ENCODE measurements at regions not wholly inside any gene's neighbourhood (a gene's known extent, or its start where the extent isn't known, plus 50 kb on each side); places are given as distances from the start of the nearest gene placed in this dataset.

DNA sequence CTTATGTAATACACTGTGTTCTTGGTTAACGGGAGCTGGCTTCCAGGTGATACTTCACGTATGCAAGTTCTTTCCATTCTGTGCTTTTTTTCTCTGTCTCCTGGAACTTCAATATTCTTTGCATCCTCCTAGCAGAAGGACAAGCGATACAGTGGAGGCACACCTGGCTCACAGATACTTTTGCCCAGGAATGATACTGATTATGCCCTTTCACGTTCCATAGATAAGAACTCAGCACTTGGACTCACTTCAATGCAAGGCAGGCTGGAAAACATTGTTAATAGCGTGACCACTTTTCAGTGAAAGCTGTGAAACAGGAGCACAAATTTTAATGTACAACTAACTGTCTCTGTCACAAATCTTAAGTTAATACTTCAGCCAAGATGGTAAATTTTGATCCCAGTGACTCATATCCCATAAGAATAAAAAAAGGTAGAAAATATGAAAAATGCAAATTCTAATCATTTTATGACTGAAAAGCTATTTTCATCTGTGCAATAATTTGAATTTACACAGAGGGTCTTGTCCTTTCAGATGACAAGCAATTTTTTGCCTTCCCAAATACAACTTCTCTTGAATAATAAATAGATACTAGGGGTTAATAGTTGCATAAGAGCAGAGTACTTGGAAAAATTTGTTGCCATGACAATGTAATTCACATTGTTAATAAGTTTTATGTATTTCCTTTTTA is 919.0 kb downstream of the GALC start:
- Histone ChIP-seq H3K4me1 (ENCODE audit: control insufficient read depth, insufficient read depth, low read length) (no peaks in the 10 kb centered on the region), H3K27me3 (replicated peaks in 1 of 2; ENCODE audit: control insufficient read depth in 2 of 2, insufficient read depth in 2 of 2, low read length in 1 of 2) (no peaks in the 10 kb centered on the region), H3K27ac (ENCODE audit: control insufficient read depth, insufficient read depth) (no peak overlapping the region), H3K9ac (ENCODE audit: control insufficient read depth, insufficient read depth, low read length) (no peak overlapping the region), H3K4me3 (no peak overlapping the region), H3K9me3 (replicated peaks; ENCODE audit: control insufficient read depth, insufficient read depth, low read length) (no peaks in the 10 kb centered on the region), H3K79me2 (ENCODE audit: control insufficient read depth, insufficient read depth, low read length) (no peaks in the 10 kb centered on the region), H4K20me1 (ENCODE audit: control insufficient read depth, insufficient read depth) (no peaks in the 10 kb centered on the region), H2AFZ (ENCODE audit: control insufficient read depth, low read depth, low read length) (no peak overlapping the region), H3K4me2 (ENCODE audit: control insufficient read depth, insufficient read depth) (no peak overlapping the region), H3K36me3 (ENCODE audit: control insufficient read depth in 2 of 2, insufficient read depth in 2 of 2, low read length in 1 of 2) (no peaks in the 10 kb centered on the region)
- DNase-seq (ENCODE audit: low read depth, low spot score) (no peak), FAIRE-seq (no peak), ATAC-seq (no peak)
- ChIA-PET RAD21 (ENCODE audit: unreplicated experiment) (no interaction called here), SMC1A (ENCODE audit: uncharacterized antibody, unreplicated experiment) (no interaction called here), POLR2A (no interaction called here), CTCF (no interaction called here)
- WGBS (ENCODE audit: insufficient coverage, insufficient replicate concordance, low lambda C conversion rate, missing lambda C conversion rate) = 40% methylated on average over 5 of the region's 5 CpGs
- BruUV-seq (replicated peaks) = no TSS peak
- intact Hi-C loops (cut with micrococcal nuclease; ENCODE audit: unreplicated experiment) = no loop called here
- in situ Hi-C loops (cut with MboI) = no loop called here
- no peak for TF ChIP-seq GABPA (IDR thresholded peaks at IDR 0.05; ENCODE audit: low read depth)
- TF ChIP-seq CUX1 (IDR thresholded peaks at IDR 0.05; ENCODE audit: insufficient replicate concordance, low read depth, low read length) = no peak
- no peak for TF ChIP-seq MTA3 (IDR thresholded peaks at IDR 0.05; ENCODE audit: borderline replicate concordance, low read length)
- TF ChIP-seq EGR1 (IDR thresholded peaks at IDR 0.05; ENCODE audit: borderline replicate concordance in 1 of 2, low read depth in 2 of 2, low read length in 2 of 2) = no peak
- TF ChIP-seq PAX8 (IDR thresholded peaks at IDR 0.05) = no peak
- TF ChIP-seq, protein P1, sequence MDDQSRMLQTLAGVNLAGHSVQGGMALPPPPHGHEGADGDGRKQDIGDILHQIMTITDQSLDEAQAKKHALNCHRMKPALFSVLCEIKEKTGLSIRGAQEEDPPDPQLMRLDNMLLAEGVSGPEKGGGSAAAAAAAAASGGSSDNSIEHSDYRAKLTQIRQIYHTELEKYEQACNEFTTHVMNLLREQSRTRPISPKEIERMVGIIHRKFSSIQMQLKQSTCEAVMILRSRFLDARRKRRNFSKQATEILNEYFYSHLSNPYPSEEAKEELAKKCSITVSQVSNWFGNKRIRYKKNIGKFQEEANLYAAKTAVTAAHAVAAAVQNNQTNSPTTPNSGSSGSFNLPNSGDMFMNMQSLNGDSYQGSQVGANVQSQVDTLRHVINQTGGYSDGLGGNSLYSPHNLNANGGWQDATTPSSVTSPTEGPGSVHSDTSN (IDR thresholded peaks at IDR 0.05; ENCODE audit: insufficient replicate concordance, low read depth, low read length) = no peak
- TF ChIP-seq, protein P2, sequence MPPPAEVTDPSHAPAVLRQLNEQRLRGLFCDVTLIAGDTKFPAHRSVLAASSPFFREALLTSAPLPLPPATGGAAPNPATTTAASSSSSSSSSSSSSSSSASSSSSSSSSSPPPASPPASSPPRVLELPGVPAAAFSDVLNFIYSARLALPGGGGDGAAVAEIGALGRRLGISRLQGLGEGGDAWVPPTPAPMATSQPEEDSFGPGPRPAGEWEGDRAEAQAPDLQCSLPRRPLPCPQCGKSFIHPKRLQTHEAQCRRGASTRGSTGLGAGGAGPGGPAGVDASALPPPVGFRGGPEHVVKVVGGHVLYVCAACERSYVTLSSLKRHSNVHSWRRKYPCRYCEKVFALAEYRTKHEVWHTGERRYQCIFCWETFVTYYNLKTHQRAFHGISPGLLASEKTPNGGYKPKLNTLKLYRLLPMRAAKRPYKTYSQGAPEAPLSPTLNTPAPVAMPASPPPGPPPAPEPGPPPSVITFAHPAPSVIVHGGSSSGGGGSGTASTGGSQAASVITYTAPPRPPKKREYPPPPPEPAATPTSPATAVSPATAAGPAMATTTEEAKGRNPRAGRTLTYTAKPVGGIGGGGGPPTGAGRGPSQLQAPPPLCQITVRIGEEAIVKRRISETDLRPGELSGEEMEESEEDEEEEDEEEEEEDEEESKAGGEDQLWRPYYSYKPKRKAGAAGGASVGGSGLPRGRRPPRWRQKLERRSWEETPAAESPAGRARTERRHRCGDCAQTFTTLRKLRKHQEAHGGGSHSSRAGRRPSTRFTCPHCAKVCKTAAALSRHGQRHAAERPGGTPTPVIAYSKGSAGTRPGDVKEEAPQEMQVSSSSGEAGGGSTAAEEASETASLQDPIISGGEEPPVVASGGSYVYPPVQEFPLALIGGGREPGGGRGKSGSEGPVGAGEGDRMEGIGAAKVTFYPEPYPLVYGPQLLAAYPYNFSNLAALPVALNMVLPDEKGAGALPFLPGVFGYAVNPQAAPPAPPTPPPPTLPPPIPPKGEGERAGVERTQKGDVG (CRISPR knock-in tag; IDR thresholded peaks at IDR 0.05) = no peak
- no peak for TF ChIP-seq HDGF (IDR thresholded peaks at IDR 0.05)
- TF ChIP-seq MEF2A (IDR thresholded peaks at IDR 0.05; ENCODE audit: insufficient read depth, low read depth, low read length) = no peak
- TF ChIP-seq, protein P3, sequence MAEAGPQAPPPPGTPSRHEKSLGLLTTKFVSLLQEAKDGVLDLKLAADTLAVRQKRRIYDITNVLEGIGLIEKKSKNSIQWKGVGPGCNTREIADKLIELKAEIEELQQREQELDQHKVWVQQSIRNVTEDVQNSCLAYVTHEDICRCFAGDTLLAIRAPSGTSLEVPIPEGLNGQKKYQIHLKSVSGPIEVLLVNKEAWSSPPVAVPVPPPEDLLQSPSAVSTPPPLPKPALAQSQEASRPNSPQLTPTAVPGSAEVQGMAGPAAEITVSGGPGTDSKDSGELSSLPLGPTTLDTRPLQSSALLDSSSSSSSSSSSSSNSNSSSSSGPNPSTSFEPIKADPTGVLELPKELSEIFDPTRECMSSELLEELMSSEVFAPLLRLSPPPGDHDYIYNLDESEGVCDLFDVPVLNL (IDR thresholded peaks at IDR 0.05; ENCODE audit: low read depth, low read length) = no peak
- TF ChIP-seq NR2C2 (IDR thresholded peaks at IDR 0.05; ENCODE audit: borderline replicate concordance, control insufficient read depth, insufficient read length, low read depth) = no peak
- TF ChIP-seq MEF2B (IDR thresholded peaks at IDR 0.05; ENCODE audit: partially characterized antibody, poor library complexity, severe bottlenecking) = no peak
- TF ChIP-seq RBBP5 (conservative IDR thresholded peaks at IDR 0.05) = no peak
